H4 (cell line): ENCODE measurements at regions not wholly inside any gene's neighbourhood (a gene's known extent, or its start where the extent isn't known, plus 50 kb on each side); places are given as distances from the start of the nearest gene placed in this dataset.
A peak's percentile ranks its signal among the peaks of the same experiment; 100 is the strongest.

Experiments used
- DNase-seq: peaks from one replicate; pipeline ENCODE4 v3.0.0-alpha.2; 2015; ENCODE audit warnings: low spot score

- DNase-seq: peak; percentile 50
These were observed 220.2 kb upstream of the CDH8 start for GRCh38 chr16:62256406-62256805.

DNA sequence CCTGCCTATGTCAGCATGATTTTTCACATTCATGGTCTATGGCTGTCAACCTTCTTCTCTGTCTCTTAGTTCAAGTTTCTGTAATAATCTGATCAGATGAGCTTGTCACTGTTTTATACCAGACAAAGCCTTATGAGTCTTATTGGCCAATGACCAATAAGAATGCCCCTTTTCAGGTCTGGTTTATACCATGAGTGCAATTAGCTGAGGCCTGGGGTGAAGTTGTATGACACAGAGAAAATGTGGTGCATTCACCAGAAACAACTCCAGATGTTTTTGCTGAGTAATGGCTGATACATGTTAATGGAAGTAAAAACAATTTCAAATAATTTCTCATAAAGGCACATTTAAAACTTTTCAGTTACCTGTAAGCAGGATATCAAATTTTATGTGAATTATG lies 218.6 kb upstream of the CDH8 start:
- DNase-seq: peak; percentile 27

- no peak for DNase-seq
These were observed 218.1 kb upstream of the CDH8 start for GRCh38 chr16:62254372-62254771.

GRCh38 chr16:62253966-62254365 lies 217.7 kb upstream of the CDH8 start:
- peak; percentile 19 for DNase-seq

- DNase-seq: no peak
These were observed 212.8 kb upstream of the CDH8 start for GRCh38 chr16:62249069-62249468.

- no peak for DNase-seq
These were observed 204.5 kb upstream of the CDH8 start for GRCh38 chr16:62240722-62241121.

- DNase-seq: peak; percentile 90
These were observed 189.4 kb upstream of the CDH8 start for GRCh38 chr16:62225675-62226074.

DNA sequence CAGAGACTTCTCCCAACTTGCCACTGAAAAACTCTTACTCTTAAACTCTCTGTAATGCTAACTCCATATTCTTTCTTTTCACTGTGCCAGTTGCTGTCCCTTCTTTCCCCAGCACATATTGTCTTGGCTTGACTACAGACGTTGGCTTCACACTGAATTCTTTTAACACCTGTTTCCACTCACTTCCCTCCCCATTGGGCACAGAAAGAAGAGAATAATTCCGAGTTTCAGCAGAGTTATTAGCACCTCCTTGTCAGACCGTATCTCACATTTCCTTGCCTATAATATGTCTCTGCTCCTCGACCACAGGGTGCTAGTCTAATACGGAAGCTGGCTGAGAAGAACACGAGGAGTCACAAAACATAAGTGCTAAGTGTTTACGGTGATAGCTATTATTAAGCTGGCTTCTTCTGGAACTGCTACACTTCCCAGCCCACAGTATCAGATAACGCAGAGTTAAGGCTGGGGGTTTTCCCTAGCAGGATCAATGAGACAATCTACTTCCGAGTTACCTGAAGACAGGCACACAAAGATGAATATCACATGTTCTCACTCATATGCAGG lies 188.5 kb upstream of the CDH8 start:
- DNase-seq: no peak

GRCh38 chr16:62216837-62217236 lies 180.6 kb upstream of the CDH8 start:
- DNase-seq: no peak

DNA sequence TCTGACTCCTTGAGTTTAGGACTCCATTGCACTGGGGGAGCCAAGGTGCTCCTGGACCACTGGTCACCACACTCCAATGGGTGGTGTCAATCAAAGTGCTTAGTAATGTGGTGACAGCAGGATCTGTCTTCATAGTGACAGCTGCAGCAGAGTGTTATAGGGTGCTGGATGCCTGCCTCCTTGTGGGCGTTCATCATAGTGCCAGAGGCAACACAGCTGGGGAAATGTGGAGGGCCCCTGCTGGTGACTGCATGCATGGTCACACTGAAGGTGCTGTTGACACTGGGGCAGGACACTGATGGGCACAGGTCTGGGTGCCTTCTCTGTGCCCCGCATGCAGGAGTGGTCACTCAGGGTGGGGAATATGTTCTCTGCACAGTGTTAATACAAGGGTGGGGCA lies 177.5 kb upstream of the CDH8 start:
- DNase-seq: peak; percentile 12

DNA sequence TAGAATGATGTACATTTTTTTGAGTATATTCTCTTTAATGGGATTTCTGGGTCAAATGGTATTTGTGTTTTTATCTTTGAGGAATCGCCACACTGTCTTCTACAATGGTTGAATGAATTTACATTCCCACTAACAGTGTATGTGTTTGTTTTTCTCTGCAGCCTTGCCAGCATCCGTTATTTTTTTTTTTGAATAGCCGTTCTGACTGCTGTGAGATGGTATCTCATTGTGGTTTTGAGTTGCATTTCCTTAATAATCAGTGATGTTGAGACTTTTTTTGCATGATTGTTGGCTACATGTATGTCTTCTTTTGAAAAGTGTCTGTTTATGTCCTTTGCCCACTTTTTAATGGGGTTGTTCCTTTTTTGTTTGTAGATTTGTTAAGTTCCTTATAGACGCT lies 172.7 kb upstream of the CDH8 start:
- DNase-seq: no peak

GRCh38 chr16:62205459-62205858 lies 169.2 kb upstream of the CDH8 start:
- no peak for DNase-seq

DNA sequence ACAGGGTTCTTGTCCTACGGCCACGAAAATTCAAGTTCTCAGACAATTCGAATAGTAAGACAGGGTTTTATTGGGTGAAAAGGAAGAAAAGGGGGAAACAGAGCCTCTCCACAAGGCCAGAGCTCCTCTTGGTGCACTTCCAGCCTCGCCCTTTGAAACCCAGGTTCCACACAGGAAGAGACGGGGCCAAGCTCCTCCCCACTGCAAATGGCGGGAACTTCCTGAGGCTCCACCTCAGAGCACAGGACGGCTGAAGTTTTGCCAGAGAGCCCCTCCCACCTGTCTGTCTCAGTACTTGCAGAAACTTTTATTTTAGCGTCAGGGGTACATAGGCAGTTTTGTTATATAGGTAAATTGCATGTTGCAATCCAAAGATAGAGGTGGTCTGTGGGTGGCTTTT lies 165.7 kb upstream of the CDH8 start:
- peak; percentile 5 for DNase-seq

DNA sequence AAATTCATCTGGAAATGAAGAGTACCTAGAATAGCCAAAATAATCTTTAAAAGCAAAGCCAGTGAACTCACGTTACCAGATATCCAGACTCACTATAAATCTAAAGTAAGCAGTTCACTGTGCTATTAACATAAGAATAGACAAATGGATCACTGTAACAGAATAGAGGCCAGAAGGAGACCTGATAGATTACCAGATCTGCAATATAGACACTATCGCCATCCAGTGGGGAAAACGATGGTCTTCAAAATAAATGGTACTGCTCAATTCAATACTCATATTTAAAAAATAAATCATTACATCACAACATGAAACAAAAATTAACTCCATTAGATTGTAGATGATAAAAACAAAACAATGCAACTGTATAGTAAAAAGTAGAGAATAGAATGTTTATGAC lies 158.6 kb upstream of the CDH8 start:
- DNase-seq: no peak

DNA sequence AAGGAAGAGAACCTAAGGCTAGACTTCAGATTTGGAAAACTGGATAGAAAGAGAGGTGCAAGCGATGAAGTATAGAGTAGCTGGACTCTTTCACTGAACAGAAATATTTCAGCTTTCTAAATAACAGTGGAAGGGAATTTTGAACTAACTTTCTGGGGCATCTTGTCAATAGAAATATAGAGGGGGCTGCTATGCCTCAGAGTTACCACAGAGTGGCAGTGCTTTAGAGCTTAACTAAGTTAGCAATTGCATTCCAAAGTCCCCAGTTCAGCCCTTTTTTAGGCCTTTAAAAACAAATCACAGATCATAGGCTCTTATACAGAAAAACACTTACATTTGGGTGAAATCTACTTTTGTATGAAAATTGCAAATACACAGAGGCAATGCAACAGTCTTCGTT lies 154.2 kb upstream of the CDH8 start:
- peak; percentile 25 for DNase-seq

DNA sequence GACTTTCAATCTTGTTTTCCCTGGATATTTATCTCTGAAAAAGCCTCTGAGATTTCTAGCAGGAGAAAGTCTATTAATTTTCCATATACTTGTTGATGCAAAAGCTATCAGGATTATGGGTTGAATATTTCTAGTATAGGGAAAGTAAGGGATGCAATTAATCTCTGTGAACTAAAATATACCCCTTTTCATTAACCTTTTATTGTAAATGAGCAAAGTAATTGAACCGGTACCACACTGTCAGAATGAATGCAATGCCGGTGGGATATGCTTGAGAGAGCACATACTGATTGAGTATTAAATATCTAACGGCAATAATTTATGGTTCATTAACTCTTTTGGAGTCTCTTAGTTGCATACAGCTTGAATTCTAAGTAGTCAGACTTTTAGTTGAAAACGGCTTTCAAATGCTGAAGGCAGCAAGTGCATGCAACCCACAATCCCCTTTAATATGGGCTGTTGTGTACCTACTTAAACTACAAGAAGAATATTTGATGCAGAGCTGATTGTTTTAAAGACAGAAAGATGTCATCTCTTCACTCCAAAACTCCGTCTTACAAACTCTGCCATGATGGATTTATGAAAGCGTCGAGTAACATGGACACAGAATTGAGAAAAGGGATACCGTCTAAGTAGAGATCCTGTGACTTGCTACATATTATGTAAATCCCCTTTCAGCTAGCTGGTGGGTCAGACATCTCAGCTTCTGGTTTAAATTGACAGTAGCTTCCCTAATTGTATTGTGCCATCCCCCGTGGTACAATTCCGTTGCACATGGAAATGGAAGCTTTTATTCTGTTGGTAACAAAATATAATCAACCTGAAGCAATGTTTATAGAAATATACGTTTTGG lies 141.3 kb upstream of the CDH8 start:
- no peak for DNase-seq

DNA sequence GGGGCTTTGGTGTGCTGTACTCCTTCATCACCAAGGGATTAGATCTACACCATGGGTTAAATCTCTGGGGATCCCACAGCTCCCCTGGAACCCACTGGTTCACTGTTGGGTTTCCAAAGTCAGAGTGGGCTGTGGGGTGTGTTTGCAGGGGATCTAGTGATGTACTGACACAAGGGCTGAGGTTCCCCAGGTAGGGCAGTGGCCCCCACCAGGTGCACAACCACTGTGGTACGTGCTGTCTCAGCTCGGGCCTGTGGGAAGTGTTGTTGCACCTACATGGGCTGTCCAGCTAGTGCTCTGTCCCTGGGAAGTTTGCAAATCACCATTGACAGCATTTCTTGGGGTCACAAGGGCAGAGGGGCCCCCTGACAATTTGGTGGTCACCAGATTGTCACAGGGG lies 134.4 kb upstream of the CDH8 start:
- no peak for DNase-seq

DNA sequence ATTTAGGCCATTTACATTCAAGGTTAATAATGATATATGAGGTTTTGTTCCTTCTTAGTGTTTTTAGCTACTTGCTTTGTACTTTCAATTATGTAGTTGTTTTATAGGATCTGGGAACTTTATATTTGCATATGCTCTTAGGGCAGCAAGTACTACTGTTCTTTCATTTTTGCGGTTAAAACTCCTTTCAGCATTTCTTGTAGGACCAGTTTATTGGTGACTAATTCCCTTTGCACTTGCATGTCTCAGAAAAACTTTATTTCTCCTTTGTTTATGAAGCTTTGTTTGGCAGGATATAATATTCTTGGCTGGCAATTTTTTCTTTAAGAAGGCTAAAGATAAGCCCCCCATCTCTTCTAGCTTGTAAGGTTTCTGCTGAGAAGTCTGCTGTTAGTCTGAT lies 131.3 kb upstream of the CDH8 start:
- no peak for DNase-seq

- no peak for DNase-seq
These were observed 121.3 kb upstream of the CDH8 start for GRCh38 chr16:62157544-62157943.

GRCh38 chr16:62156971-62157370 lies 120.7 kb upstream of the CDH8 start:
- no peak for DNase-seq

DNA sequence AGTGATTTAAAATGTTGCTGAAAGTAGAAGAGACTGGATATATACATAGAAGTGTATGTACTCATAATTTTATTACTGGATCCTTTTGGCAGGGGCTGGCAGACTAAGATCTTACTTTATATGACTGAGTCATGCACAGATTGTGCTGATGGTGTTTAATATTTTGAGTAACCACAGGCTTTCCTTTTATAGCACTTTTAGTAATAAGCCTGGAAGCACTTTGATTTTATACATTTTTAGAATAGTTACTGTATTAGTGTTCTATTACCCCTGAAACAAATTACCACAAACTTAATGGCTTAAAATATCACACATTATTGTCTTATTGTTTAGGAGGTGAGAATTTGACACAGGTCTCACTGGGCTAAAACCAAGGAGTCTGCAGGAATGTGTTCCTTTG lies 113.4 kb upstream of the CDH8 start:
- DNase-seq: no peak

DNA sequence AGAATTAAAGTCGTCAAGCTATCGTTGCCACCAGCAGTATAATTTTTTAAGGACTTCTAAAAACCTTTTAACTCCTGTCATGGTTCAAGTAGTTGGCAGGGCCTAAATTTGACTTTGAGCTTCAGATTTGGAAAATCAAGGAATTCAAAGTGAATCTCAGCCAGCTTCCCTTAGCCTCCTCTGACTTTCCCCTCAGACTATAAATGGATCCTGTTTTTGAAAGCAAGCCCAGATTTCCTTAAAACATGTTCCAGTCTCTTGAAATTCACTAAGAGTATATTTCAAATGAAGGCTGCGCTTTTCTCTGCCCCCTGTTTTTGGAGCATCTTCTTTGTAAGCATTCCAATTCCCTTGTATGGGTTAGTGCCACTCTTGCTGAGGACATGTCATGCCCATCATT lies 101.8 kb upstream of the CDH8 start:
- DNase-seq: no peak

DNA sequence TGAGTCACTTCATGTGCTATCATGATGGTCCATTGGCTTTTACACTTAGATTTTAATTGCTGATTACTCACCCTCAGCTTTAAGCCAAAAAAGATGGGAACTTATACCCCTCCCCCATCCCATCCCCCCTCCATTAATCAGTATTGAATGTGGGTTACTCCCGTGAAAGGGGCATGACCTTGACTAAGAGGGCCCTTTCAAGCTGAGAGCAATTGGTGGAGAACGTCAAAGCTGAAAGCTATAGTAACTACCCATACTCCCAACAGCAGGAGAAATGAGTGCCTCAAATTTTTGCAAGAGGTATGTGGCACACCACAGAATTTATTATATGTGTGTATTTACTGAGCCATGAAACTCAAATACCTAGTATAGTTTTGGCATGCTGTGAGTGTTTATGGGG lies 99.7 kb upstream of the CDH8 start:
- no peak for DNase-seq

- DNase-seq: no peak
These were observed 99.2 kb upstream of the CDH8 start for GRCh38 chr16:62135446-62135845.
